K562 (cell line): ENCODE measurements at regions not wholly inside any gene's neighbourhood (a gene's known extent, or its start where the extent isn't known, plus 50 kb on each side); places are given as distances from the start of the nearest gene placed in this dataset.
"Not testable (repeated sequence)": the region's sequence is repeated elsewhere in the genome, so short reads cannot be mapped to it uniquely, and the experiment has no call there.

ENCODE experiments used
- ATAC-seq: fragments of 200-7000 bp; cut with Tn5 transposase; 3 replicates; pipeline ENCODE4 v1.9.1; 2020; ENCODE audit warnings: moderate library complexity
- BruUV-seq: library from RNA; stranded (reverse); fragments of 400-500 nt; replicated peaks from 2 replicates; lab custom pipeline; 2021; lab: Mats Ljungman, UMichigan
- CTCF ChIA-PET: fragments of 300-600 bp; formaldehyde crosslinking; extraction: SDS; loops from one replicate; lab custom pipeline; 2021; ENCODE audit warnings: low intra/inter-chr PET ratio; lab: Yijun Ruan, JAX
- POLR2A ChIA-PET: fragments of 300-600, 350-650 bp; sonication (Branson Sonifier 250); formaldehyde crosslinking; extraction: SDS; loops from one replicate; lab custom pipeline; 2021; ENCODE audit warnings: antibody characterized with exemption, inconsistent platforms; lab: Yijun Ruan, JAX
- DNase-seq, 4 experiments: peaks; one replicate each; pipeline versions ENCODE4 v3.0.0 to v3.0.0-alpha.2; 2011 to 2018; ENCODE audit warnings: low spot score in 3 of 4, mixed read lengths in 3 of 4; ENCODE audit errors: extremely low read depth in 1 of 4
- FAIRE-seq: peaks from 2 replicates; lab custom pipeline; 2011; peaks lifted over from hg19 to GRCh38; lab: Jason Lieb, UNC
- H2AFZ ChIP-seq: 2 replicates; pipeline ENCODE4 v1.6.0; 2011; ENCODE audit warnings: low read depth, low read length, control low read depth, inconsistent platforms
- H3K27ac ChIP-seq: fragments of 200-600 bp; 3 replicates; pipeline ENCODE4 v1.8.0; 2011; ENCODE audit warnings: low read depth, mild to moderate bottlenecking, control low read depth, inconsistent platforms, low read length, moderate library complexity, mixed read lengths; ENCODE audit errors: extremely low read depth
- H3K27me3 ChIP-seq, 2 experiments: fragments of 300-600 bp in 1 of 2; 2 replicates in 1 of 2; 3 replicates in 1 of 2; pipeline versions ENCODE4 v1.6.0 to v1.8.0; 2011; ENCODE audit warnings: inconsistent platforms in 2 of 2, low read length in 2 of 2, mild to moderate bottlenecking in 1 of 2, mixed read lengths in 1 of 2, moderate library complexity in 1 of 2; ENCODE audit not compliant: control insufficient read depth in 2 of 2, insufficient read depth in 2 of 2
- H3K36me3 ChIP-seq: fragments of 300-600 bp; 3 replicates; pipeline ENCODE4 v1.8.0; 2011; ENCODE audit warnings: mild to moderate bottlenecking, low read length, inconsistent platforms; ENCODE audit not compliant: control insufficient read depth, insufficient read depth
- H3K4me1 ChIP-seq, 2 experiments: fragments of 200-600 bp in 1 of 2; replicated peaks in 1 of 2; 2 replicates in 1 of 2; 3 replicates in 1 of 2; pipeline versions ENCODE4 v1.5.1 to v1.8.0; 2011; ENCODE audit warnings: inconsistent platforms in 2 of 2, low read length in 2 of 2, mild to moderate bottlenecking in 1 of 2, mixed read lengths in 1 of 2, moderate library complexity in 1 of 2; ENCODE audit not compliant: control insufficient read depth in 2 of 2, insufficient read depth in 2 of 2
- H3K4me2 ChIP-seq: 2 replicates; pipeline ENCODE4 v1.6.1; 2011; ENCODE audit warnings: low read length, control low read depth, inconsistent platforms, mixed read lengths; ENCODE audit not compliant: insufficient read depth
- H3K4me3 ChIP-seq: fragments of 200-600 bp; sonication (generic), shearing (Covaris generic); 2 replicates; pipeline ENCODE4 v1.5.1; 2016; ENCODE audit warnings: control low read depth, inconsistent platforms
- H3K79me2 ChIP-seq: fragments of 200-600 bp; 3 replicates; pipeline ENCODE4 v1.8.0; 2011; ENCODE audit warnings: low read length, inconsistent platforms; ENCODE audit not compliant: control insufficient read depth, insufficient read depth
- H3K9ac ChIP-seq, 2 experiments: 2 replicates each; pipeline versions ENCODE4 v1.6.0 to v1.6.1; 2011; ENCODE audit warnings: low read depth in 2 of 2, low read length in 2 of 2, control low read depth in 1 of 2, inconsistent platforms in 1 of 2, mild to moderate bottlenecking in 1 of 2, mixed read lengths in 1 of 2; ENCODE audit not compliant: insufficient read depth in 1 of 2
- H3K9me1 ChIP-seq: one replicate; pipeline ENCODE4 v1.6.0; 2011; ENCODE audit warnings: inconsistent platforms, mild to moderate bottlenecking, low read length, moderate library complexity; ENCODE audit not compliant: control insufficient read depth, insufficient read depth
- H3K9me3 ChIP-seq: replicated peaks from 2 replicates; pipeline ENCODE4 v1.5.1; 2011; ENCODE audit warnings: low read depth, low read length, inconsistent platforms; ENCODE audit not compliant: control insufficient read depth, insufficient read depth
- H4K20me1 ChIP-seq: replicated peaks from 2 replicates; pipeline ENCODE4 v1.6.1; 2011; ENCODE audit warnings: low read length, inconsistent platforms, mixed read lengths; ENCODE audit not compliant: control insufficient read depth, insufficient read depth
- CEBPB ChIP-seq: fragments of 450-650 bp; IDR thresholded peaks from 2 replicates; pipeline ENCODE4 v1.6.1; 2016; ENCODE audit warnings: missing genetic modification characterization, missing compliant biosample characterization
- CEBPG ChIP-seq, 3 experiments: fragments of 200-800 bp in 1 of 3; sonication (Bioruptor generic) in 1 of 3; sonication (generic) in 1 of 3; formaldehyde crosslinking in 1 of 3; IDR thresholded peaks in 2 of 3; conservative IDR thresholded peaks in 1 of 3; 2 replicates each; pipeline versions ENCODE4 v1.6.1 to v1.8.0; 2016 to 2022; ENCODE audit warnings: missing compliant biosample characterization in 2 of 3, missing genetic modification characterization in 2 of 3, mild to moderate bottlenecking in 1 of 3, missing genetic modification reagents in 1 of 3
- EGR1 ChIP-seq: fragments of 450-650 bp; conservative IDR thresholded peaks from 2 replicates; pipeline ENCODE4 v1.6.1; 2017; ENCODE audit warnings: mild to moderate bottlenecking
- ESRRA ChIP-seq: fragments of 450-650 bp; IDR thresholded peaks from 2 replicates; pipeline ENCODE4 v1.6.1; 2014; ENCODE audit warnings: low read depth, mild to moderate bottlenecking, moderate library complexity, borderline replicate concordance
- MAZ ChIP-seq, 2 experiments: fragments of 450-650 bp in 1 of 2; sonication (generic) in 1 of 2; formaldehyde crosslinking; IDR thresholded peaks in 1 of 2; conservative IDR thresholded peaks in 1 of 2; 2 replicates each; pipeline versions ENCODE4 v1.4.0 to v1.5.0; 2020; ENCODE audit warnings: mild to moderate bottlenecking in 1 of 2, missing genetic modification reagents in 1 of 2
- NR2C2 ChIP-seq, 2 experiments: fragments of 200-800 bp in 1 of 2; sonication (Bioruptor generic) in 1 of 2; sonication (generic) in 1 of 2; formaldehyde crosslinking in 1 of 2; IDR thresholded peaks; 2 replicates each; pipeline versions ENCODE4 v1.6.1 to v1.8.0; 2016 to 2022; ENCODE audit warnings: mild to moderate bottlenecking in 1 of 2, missing compliant biosample characterization in 1 of 2, missing genetic modification characterization in 1 of 2, missing genetic modification reagents in 1 of 2
- POLR2G ChIP-seq: fragments of 200-400 bp; formaldehyde crosslinking; IDR thresholded peaks from 2 replicates; pipeline ENCODE4 v1.6.1; 2017; ENCODE audit warnings: low read depth, mild to moderate bottlenecking, antibody characterized with exemption, low read length, moderate library complexity
- TRIM24 ChIP-seq, 2 experiments: fragments of 450-650 bp; IDR thresholded peaks; 2 replicates each; pipeline ENCODE4 v1.6.1; 2016
- WGBS: fragments of 100-300 bp; shearing (Covaris generic); methylation state at CpG from one replicate; pipeline ENCODE4 v1.1.6; 2016; ENCODE audit warnings: low coverage, mixed read lengths; ENCODE audit not compliant: insufficient coverage; ENCODE audit errors: missing lambda C conversion rate; 5-methylcytosine and 5-hydroxymethylcytosine counted together
- in situ Hi-C: fragments of 300-500 bp; cut with MboI; formaldehyde crosslinking; loops from 4 replicates; pipeline ENCODE4 v1.15.0; 2018; ENCODE audit warnings: inconsistent platforms, mixed read lengths
- intact Hi-C: fragments of 100-400 bp; cut with micrococcal nuclease; formaldehyde crosslinking; loops from 2 replicates; pipeline ENCODE4 v1.14.2; 2022

DNA sequence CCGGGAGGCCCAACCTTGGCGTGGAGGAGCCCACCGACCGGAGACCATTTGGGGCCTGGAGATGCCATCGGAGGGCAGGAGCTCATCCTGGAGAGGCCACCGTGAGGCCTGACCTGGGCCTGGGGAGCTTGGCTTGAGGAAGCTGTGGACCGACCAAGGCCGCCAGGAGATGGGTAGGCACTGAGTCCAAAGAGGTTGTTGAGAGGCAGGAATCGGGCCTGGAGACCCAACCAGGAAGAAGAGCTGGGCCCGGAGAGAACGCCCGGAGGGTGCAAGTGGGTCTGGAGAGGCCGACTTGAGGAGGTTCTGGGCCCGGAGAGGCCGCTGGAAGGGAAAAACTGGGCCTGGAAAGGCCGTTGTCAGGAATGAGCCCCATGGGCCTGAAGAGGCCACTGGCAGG is 313.8 kb downstream of the OR4F29 start:
- CTCF ChIA-PET, H3K9me3 ChIP-seq, DNase-seq, POLR2A ChIA-PET, intact Hi-C loops, ATAC-seq, H3K4me1 ChIP-seq, FAIRE-seq, H3K36me3 ChIP-seq, H4K20me1 ChIP-seq, H2AFZ ChIP-seq, in situ Hi-C loops, H3K9me1 ChIP-seq, H3K27me3 ChIP-seq: not testable (repeated sequence)
- H3K79me2 ChIP-seq = peaks cover 16% of the 10 kb centered on the region
- TSS peak; percentile 87 for BruUV-seq
- no CpG with 5 or more reads among the region's 16 CpGs for WGBS
- H3K4me3 ChIP-seq = peak overlapping the region; percentile 49
- 0 out of 2 replicates have a peak overlapping the region, but pooled peaks have one; percentile 58 for H3K4me2 ChIP-seq
- peak overlapping the region; percentile 83 to 90 for H3K9ac ChIP-seq
- H3K27ac ChIP-seq = peak overlapping the region; percentile 77

DNA sequence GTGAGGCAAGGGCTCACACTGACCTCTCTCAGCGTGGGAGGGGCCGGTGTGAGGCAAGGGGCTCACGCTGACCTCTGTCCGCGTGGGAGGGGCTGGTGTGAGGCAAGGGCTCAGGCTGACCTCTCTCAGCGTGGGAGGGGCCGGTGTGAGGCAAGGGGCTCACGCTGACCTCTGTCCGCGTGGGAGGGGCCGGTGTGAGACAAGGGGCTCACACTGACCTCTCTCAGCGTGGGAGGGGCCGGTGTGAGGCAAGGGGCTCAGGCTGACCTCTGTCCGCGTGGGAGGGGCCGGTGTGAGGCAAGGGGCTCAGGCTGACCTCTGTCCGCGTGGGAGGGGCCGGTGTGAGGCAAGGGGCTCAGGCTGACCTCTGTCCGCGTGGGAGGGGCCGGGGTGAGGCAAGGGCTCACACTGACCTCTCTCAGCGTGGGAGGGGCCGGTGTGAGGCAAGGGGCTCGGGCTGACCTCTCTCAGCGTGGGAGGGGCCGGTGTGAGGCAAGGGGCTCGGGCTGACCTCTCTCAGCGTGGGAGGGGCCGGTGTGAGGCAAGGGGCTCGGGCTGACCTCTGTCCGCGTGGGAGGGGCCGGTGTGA is 315.0 kb downstream of the OR4F29 start:
- peaks cover 16% of the 10 kb centered on the region for H3K79me2 ChIP-seq
- H3K9ac ChIP-seq; in situ Hi-C loops; H3K27ac ChIP-seq; intact Hi-C loops; H4K20me1 ChIP-seq; POLR2A ChIA-PET; H3K36me3 ChIP-seq; FAIRE-seq; H3K4me1 ChIP-seq; H3K27me3 ChIP-seq; H3K4me3 ChIP-seq; BruUV-seq; H3K9me3 ChIP-seq; DNase-seq; H2AFZ ChIP-seq; ATAC-seq; H3K9me1 ChIP-seq; CTCF ChIA-PET; H3K4me2 ChIP-seq; TF ChIP-seq CEBPG (tag; conservative IDR thresholded peaks at IDR 0.05 in 1 of 2, IDR thresholded peaks at IDR 0.05 in 1 of 2): not testable (repeated sequence)
- 4% methylated on average over 10 of the region's 34 CpGs for WGBS
- TF ChIP-seq CEBPG (CRISPR knock-in tag; IDR thresholded peaks at IDR 0.05) (peak; percentile 62; the same call in 1 of the 2 replicates), POLR2G (0 out of 2 replicates have a peak, but pooled peaks have one; percentile 22), EGR1 (peak; percentile 61), CEBPB (tag) (0 out of 2 replicates have a peak, but pooled peaks have one; percentile 10), TRIM24 (IDR thresholded peaks at IDR 0.05) (peak in 1 of 2 experiments; percentile 10; a peak in 1 of 4 replicates), MAZ (CRISPR knock-in tag; conservative IDR thresholded peaks at IDR 0.05 in 1 of 2, IDR thresholded peaks at IDR 0.05 in 1 of 2) (0 out of 4 replicates have a peak, but pooled peaks of 1 of the 2 experiments have one; percentile 16), ESRRA (0 out of 2 replicates have a peak, but pooled peaks have one; percentile 24), NR2C2 (CRISPR knock-in tag; IDR thresholded peaks at IDR 0.05) (peak; percentile 74), NR2C2 (tag; IDR thresholded peaks at IDR 0.05) (peak; percentile 48; the same call in 1 of the 2 replicates)
